ENCODE measurements at regions not wholly inside any gene's neighbourhood (a gene's known extent, or its start where the extent isn't known, plus 50 kb on each side); places are given as distances from the start of the nearest gene placed in this dataset.

- no peak for TF ChIP-seq ISL1 (CRISPR knock-in tag; IDR thresholded peaks at IDR 0.05)
- TF ChIP-seq PPARA (CRISPR knock-in tag; IDR thresholded peaks at IDR 0.05; ENCODE audit: borderline replicate concordance), result no peak
- TF ChIP-seq CREB5 (CRISPR knock-in tag; IDR thresholded peaks at IDR 0.05; ENCODE audit: low read depth), result no peak
- no peak for TF ChIP-seq PATZ1 (CRISPR knock-in tag; IDR thresholded peaks at IDR 0.05; ENCODE audit: borderline replicate concordance)
- TF ChIP-seq CSDC2 (CRISPR knock-in tag; IDR thresholded peaks at IDR 0.05), result no peak
- no peak for TF ChIP-seq ZNF8 (CRISPR knock-in tag; IDR thresholded peaks at IDR 0.05)
- TF ChIP-seq GLIS3 (CRISPR knock-in tag; IDR thresholded peaks at IDR 0.05), result no peak
- no peak for TF ChIP-seq ZNF70 (CRISPR knock-in tag; IDR thresholded peaks at IDR 0.05)
- no peak for TF ChIP-seq TSHZ2 (CRISPR knock-in tag; IDR thresholded peaks at IDR 0.05)
These were observed 726.9 kb upstream of the TENM4 start for GRCh38 chr11:80167766-80168165.

Measured in SK-N-SH treated with all-trans-retinoic acid at 6 μM for 48 hours (cell line).